ENCODE measurements at regions not wholly inside any gene's neighbourhood (a gene's known extent, or its start where the extent isn't known, plus 50 kb on each side); places are given as distances from the start of the nearest gene placed in this dataset.

DNA sequence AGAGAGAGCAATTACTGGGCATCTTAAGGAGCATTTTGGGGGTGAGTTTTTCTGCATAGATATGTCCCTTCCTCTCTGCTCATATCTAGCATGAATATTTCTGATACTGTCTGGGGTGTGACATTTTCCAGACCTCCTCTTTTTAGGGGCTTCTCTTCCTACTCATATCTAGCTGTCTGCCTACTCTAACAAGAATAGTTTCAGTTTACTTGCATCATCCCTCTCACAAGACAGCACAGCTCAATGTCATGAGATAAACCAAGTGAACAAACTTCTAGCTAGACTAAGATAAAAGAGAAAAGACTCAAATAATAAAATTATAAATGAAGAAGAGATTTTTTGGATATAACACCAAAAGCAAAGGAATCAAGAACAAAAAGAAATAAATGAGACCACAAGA lies 419.5 kb upstream of the SORCS1 start (continued):
- TF ChIP-seq, protein P1, sequence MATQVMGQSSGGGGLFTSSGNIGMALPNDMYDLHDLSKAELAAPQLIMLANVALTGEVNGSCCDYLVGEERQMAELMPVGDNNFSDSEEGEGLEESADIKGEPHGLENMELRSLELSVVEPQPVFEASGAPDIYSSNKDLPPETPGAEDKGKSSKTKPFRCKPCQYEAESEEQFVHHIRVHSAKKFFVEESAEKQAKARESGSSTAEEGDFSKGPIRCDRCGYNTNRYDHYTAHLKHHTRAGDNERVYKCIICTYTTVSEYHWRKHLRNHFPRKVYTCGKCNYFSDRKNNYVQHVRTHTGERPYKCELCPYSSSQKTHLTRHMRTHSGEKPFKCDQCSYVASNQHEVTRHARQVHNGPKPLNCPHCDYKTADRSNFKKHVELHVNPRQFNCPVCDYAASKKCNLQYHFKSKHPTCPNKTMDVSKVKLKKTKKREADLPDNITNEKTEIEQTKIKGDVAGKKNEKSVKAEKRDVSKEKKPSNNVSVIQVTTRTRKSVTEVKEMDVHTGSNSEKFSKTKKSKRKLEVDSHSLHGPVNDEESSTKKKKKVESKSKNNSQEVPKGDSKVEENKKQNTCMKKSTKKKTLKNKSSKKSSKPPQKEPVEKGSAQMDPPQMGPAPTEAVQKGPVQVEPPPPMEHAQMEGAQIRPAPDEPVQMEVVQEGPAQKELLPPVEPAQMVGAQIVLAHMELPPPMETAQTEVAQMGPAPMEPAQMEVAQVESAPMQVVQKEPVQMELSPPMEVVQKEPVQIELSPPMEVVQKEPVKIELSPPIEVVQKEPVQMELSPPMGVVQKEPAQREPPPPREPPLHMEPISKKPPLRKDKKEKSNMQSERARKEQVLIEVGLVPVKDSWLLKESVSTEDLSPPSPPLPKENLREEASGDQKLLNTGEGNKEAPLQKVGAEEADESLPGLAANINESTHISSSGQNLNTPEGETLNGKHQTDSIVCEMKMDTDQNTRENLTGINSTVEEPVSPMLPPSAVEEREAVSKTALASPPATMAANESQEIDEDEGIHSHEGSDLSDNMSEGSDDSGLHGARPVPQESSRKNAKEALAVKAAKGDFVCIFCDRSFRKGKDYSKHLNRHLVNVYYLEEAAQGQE (IDR thresholded peaks at IDR 0.05; ENCODE audit: low read depth): no peak
- TF ChIP-seq POLR2A (IDR thresholded peaks at IDR 0.05; ENCODE audit: borderline replicate concordance, extremely low read depth, insufficient read depth, insufficient read length) (no peak), EZH2phosphoT487 (IDR thresholded peaks at IDR 0.05; ENCODE audit: borderline replicate concordance) (no peak), SIN3A (IDR thresholded peaks at IDR 0.05; ENCODE audit: low read depth) (no peak), RAD21 (IDR thresholded peaks at IDR 0.05; ENCODE audit: low read depth) (no peak), FOSL1 (IDR thresholded peaks at IDR 0.05; ENCODE audit: low read depth) (no peak), CEBPB (IDR thresholded peaks at IDR 0.05; ENCODE audit: low read depth) (no peak), SP1 (IDR thresholded peaks at IDR 0.05; ENCODE audit: low read depth) (no peak)
- TF ChIP-seq, protein P2, sequence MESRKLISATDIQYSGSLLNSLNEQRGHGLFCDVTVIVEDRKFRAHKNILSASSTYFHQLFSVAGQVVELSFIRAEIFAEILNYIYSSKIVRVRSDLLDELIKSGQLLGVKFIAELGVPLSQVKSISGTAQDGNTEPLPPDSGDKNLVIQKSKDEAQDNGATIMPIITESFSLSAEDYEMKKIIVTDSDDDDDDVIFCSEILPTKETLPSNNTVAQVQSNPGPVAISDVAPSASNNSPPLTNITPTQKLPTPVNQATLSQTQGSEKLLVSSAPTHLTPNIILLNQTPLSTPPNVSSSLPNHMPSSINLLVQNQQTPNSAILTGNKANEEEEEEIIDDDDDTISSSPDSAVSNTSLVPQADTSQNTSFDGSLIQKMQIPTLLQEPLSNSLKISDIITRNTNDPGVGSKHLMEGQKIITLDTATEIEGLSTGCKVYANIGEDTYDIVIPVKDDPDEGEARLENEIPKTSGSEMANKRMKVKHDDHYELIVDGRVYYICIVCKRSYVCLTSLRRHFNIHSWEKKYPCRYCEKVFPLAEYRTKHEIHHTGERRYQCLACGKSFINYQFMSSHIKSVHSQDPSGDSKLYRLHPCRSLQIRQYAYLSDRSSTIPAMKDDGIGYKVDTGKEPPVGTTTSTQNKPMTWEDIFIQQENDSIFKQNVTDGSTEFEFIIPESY (IDR thresholded peaks at IDR 0.05; ENCODE audit: extremely low read depth, insufficient replicate concordance, low read length): no peak

DNA sequence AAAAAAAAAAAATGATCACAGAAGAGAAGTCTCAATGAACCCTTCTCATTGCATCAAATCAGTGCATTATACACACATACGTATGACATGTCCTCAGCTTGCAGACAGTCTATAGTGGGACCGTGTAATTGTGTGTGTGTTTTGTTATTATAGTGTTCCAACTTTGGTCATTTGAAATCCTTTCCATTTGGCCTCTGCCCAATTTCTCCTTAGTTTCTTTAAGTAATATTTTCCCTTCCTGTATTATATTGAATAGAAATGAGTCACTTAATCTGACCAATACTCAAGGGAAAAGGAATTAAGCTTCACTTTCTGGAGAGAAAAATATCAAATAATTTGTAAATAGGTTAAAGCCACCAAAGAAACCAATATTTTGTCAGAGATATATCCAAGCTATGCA lies 415.5 kb upstream of the SORCS1 start:
- Histone ChIP-seq H3K4me3 (replicated peaks in 1 of 2; ENCODE audit: low read depth in 1 of 2, low read length in 2 of 2) (no peak overlapping the region), H3K36me3 (ENCODE audit: control insufficient read depth in 1 of 2, insufficient read depth in 2 of 2, low read length in 2 of 2) (no peaks in the 10 kb centered on the region), H3K79me2 (ENCODE audit: insufficient read depth, low read length) (no peaks in the 10 kb centered on the region), H3K9me3 (ENCODE audit: control insufficient read depth in 1 of 2, insufficient read depth in 1 of 2, low read depth in 1 of 2, low read length in 2 of 2) (peaks cover 43 to 45% of the 10 kb centered on the region in 2 experiments; a peak in 2 of 4 replicates), H3K27ac (ENCODE audit: low read depth, low read length) (no peak overlapping the region), H4K20me1 (ENCODE audit: insufficient read depth) (no peaks in the 10 kb centered on the region), H3K4me1 (ENCODE audit: control insufficient read depth in 1 of 2, insufficient read depth in 2 of 2, low read length in 2 of 2) (no peaks in the 10 kb centered on the region), H3K4me2 (ENCODE audit: low read length) (no peak overlapping the region), H3K27me3 (ENCODE audit: insufficient read depth, low read length) (no peaks in the 10 kb centered on the region), H3K9me2 (ENCODE audit: insufficient read depth) (no peaks in the 10 kb centered on the region), H3K9ac (ENCODE audit: low read length) (no peak overlapping the region), H2AFZ (ENCODE audit: low read depth, low read length, poor library complexity, severe bottlenecking) (no peak overlapping the region)
- DNase-seq (ENCODE audit: low read depth, low spot score) (no peak), ATAC-seq (no peak)
- no TSS peak for BruUV-seq (replicated peaks)
- TF ChIP-seq POLR2AphosphoS5 (IDR thresholded peaks at IDR 0.05; ENCODE audit: low read depth, low read length) (no peak), EGR1 (IDR thresholded peaks at IDR 0.05; ENCODE audit: low read depth) (no peak), POLR2A (IDR thresholded peaks at IDR 0.05; ENCODE audit: borderline replicate concordance, extremely low read depth, insufficient read depth, insufficient read length) (no peak), SP1 (IDR thresholded peaks at IDR 0.05; ENCODE audit: low read depth) (no peak), EZH2phosphoT487 (IDR thresholded peaks at IDR 0.05; ENCODE audit: borderline replicate concordance) (no peak), ZNF274 (IDR thresholded peaks at IDR 0.05; ENCODE audit: low read depth, low read length) (no peak), SRF (IDR thresholded peaks at IDR 0.05; ENCODE audit: low read depth) (no peak), YY1 (IDR thresholded peaks at IDR 0.05; ENCODE audit: extremely low read depth, insufficient replicate concordance, low read depth, low read length) (no peak)
- TF ChIP-seq, protein P1 (IDR thresholded peaks at IDR 0.05; ENCODE audit: low read depth): no peak
- ChIA-PET POLR2A (no interaction called here), RAD21 (ENCODE audit: low non-redundant PET in 1 of 2, low total read pairs in 2 of 2, uncharacterized antibody in 2 of 2, unreplicated experiment in 2 of 2) (no interaction called here), CTCF (no interaction called here)
- intact Hi-C loops (cut with micrococcal nuclease): no loop called here

Data from HCT116 (cell line).